DMS 273 (cell line): ENCODE measurements at regions not wholly inside any gene's neighbourhood (a gene's known extent, or its start where the extent isn't known, plus 50 kb on each side); places are given as distances from the start of the nearest gene placed in this dataset.
"Not testable (repeated sequence)": the region's sequence is repeated elsewhere in the genome, so short reads cannot be mapped to it uniquely, and the experiment has no call there.

Experiments used
- DNase-seq: peaks from one replicate; lab custom pipeline; 2025; ENCODE audit not compliant: unreplicated experiment; lab: John Stamatoyannopoulos, UW

- no peak for DNase-seq
Observed at GRCh38 chr5:10130881-10131280, 118.8 kb downstream of the ATPSCKMT start.

GRCh38 chr5:10126900-10127299 lies 122.8 kb downstream of the ATPSCKMT start:
- DNase-seq = no peak

GRCh38 chr5:10125116-10125515 lies 124.6 kb downstream of the ATPSCKMT start:
- DNase-seq = no peak

DNA sequence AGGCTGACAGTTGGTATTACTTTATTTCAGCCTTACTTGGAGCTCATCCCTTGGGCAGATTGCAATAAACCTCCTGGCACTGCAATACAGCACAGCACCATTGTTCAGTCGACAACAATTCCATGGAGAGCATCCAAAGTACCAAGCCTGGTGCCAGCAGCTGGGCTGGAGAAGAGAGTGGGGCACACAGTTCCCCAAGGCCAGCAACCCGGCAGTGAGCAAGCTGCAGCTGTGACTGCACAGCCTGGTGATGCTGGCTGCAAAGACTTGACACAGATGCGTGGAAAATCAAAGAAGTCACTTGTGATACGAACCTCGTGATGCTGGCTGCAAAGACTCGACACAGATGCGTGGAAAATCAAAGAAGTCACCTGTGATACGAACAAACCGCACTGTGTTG lies 125.4 kb downstream of the ATPSCKMT start:
- no peak for DNase-seq

DNA sequence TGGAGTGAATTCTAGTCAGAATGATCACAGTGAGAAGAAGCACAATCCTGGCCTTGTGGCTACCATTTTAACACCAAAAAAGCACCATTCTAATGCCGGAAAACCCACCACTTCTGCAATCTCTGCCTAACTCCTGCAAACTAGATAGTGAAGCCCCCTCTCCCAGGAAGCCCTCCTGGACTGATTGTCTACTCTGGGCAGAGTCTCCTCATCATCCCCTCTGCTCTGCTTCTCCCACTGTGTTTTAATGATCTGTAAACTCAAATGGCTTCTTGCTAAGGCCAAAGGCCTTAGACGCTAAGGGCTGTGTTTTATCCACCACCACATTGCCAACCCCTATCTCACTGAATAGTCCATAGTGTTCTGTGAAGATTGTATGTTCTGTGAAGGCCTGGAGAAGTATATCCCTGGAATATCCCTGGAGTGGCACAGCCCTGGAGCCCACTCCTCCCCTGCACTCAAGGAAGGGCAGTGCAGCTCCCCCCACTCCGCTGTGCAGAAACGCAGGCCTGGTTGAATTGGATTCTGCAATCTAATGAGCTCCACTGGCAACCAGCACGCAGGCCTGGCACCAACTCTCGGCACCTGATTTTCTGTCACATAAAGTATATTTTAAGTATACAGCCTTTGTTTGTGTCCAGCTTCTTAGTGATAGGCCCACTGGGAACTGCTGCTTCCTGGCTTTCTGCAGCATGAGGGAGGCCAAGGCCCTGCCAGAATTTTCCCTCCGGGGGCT lies 126.3 kb downstream of the ATPSCKMT start:
- DNase-seq = no peak

GRCh38 chr5:10122076-10122726 lies 127.5 kb downstream of the ATPSCKMT start:
- no peak for DNase-seq

GRCh38 chr5:10120934-10121333 lies 128.8 kb downstream of the ATPSCKMT start:
- no peak for DNase-seq

- DNase-seq = no peak
Observed at GRCh38 chr5:10118150-10118549, 131.5 kb downstream of the ATPSCKMT start.

DNA sequence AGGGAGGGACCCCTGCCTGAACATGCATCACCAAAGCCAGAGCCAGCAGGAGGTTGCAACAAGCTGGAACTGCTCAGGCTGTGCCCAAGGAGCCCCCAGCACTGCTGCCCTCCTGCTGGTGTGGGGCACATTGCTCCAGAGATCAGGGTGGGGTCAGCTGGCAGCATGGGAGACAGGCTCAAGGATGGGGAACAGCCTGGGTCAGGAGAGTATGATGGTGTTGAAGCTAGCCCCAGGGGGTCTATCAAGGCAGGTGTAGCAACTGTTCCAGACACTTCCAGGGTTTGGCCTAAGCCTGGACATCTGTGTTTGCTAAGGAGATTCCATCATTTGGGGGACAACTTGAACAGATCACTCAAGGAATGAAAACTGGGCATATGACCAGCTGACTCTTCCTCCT lies 133.1 kb downstream of the ATPSCKMT start:
- DNase-seq = no peak

GRCh38 chr5:10115669-10116068 lies 134.0 kb downstream of the ATPSCKMT start:
- DNase-seq = no peak

DNA sequence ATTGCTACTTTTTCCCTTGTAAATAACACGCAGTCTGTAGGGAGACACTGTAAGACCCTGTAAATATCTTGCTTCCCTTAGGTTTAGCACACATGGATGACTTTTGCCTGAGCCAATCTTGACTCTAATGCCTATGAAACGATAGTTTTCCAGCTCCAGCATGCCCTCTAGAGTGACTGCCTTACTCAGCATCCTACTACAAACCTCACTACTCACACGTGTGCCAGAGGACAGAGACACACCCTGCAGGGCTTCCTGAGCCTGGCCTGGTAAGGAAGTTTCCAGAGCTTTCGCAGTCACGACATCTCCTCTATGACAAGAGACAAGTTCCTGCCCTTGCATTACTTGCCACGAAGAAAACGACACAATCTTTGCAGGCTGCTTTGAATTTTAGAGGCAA lies 138.1 kb downstream of the ATPSCKMT start:
- DNase-seq = peak; percentile 41

- DNase-seq = no peak
Observed at GRCh38 chr5:10110228-10110627, 139.5 kb downstream of the ATPSCKMT start.

DNA sequence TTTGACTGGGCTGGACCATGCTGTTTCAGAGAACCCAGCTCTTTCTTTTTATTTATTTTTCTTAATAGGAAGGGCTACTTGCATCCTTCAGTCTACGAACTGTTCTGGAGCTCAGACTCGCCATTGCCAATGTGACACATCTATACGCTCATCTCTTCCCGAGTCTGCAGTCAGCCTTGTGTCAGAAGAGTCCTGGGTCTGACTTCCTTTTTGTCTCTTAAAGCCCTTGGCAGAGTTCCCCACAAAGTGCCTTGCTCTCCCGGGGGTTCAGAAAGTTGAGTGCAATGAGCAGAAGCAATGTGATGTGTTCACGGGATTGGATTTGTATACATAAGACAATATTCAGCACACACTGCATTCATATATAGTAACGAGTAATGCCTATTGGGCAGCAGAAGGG lies 140.4 kb downstream of the ATPSCKMT start:
- DNase-seq = no peak

DNA sequence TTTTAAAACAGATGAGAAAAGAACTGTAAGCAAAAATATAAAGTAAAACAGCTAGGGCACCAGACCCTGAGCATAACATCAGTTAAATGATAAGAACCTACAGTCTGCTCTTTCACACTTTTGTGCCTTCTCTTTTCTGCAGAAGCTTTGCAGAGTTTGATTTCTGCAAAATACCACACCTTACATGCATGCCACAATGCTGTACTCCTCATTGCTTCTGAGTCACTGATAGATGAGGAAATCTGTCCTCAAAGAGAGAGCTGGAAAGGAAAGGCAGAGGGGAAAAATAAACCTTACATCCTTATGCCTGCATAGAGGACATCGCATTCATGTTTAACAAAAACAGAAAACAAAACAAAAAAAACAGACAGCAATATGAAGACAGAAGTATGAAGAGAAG lies 142.9 kb downstream of the ATPSCKMT start:
- no peak for DNase-seq

DNA sequence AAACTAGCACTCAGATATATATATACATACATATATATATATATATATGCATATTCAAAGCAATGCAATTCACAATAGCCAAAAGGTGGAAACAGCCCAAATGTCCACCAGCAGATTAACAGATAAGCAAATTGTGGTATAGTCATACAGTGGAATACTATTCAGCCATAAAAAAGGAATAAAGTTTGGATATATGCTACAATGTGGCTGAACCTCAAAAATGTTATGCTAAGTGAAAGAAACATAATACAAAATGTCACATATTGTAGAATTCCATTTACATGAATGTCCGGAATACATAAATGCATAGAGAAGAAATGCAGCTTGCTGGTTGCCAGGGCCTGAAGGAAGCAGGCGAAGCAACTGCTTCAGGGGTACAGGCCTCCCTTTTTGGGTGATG lies 143.4 kb downstream of the ATPSCKMT start:
- no peak for DNase-seq

GRCh38 chr5:10102706-10103497 lies 146.8 kb downstream of the ATPSCKMT start:
- no peak for DNase-seq

GRCh38 chr5:10102235-10102634 lies 147.5 kb downstream of the ATPSCKMT start:
- DNase-seq = not testable (repeated sequence)

DNA sequence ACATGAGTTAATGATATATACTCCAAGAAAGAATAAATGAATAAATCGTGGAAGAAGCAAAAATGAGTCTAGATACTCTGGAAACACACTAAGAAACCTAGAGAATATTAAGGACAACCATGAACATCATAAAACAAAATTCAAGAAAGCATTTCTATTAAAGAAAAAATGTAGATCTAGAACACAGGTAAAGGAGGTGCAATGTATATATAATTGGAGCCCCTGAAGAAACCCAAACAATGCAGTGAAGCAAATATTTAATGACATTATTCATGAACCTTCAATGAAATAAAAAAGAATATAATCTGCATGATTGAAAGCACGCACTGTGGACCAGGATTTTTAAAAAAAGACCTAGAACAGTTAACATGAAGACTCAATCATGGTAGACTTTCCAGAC lies 150.1 kb downstream of the ATPSCKMT start:
- DNase-seq = no peak

DNA sequence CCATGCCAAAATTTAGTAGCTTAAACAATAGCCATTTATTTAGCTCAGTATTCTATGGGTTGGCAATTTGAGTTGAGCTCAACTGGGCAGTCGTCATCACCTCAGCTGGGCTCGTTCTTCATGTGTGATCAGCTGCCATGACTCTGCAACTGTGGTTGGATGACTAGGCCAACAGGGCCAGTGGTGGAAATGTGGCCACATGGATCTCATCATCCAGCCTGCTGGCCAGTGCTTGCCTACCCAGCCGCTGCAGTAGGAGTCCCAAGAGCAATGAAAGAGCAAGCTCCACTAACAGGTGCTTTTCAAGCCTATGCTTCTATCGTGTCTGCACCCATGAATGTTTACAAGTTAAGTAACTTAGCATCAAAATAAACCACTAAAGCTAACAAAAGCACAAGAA lies 158.0 kb downstream of the ATPSCKMT start:
- no peak for DNase-seq

DNA sequence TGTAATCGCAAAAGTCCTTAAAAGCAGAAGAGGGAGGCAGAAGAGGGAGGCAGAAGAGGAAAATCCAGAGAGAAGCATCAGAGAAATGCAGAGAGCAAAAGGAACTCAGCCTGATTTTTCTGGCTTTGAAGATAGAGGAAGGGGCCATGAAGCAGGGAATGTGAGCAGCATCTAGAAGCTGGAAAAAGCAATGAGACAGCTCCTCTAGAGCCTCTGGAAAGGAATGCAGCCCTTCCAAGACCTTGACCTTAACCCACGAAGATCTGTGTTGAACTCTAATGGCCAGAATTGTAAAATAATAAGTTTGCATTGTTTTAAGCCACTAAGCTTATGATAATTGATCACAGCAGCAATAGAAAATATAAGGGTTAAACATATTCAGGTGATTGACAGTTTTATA lies 159.6 kb downstream of the ATPSCKMT start:
- no peak for DNase-seq

GRCh38 chr5:10085185-10085584 lies 164.5 kb downstream of the ATPSCKMT start:
- DNase-seq = no peak

- no peak for DNase-seq
Observed at GRCh38 chr5:10081584-10081983, 168.1 kb downstream of the ATPSCKMT start.
